ENCODE measurements at regions not wholly inside any gene's neighbourhood (a gene's known extent, or its start where the extent isn't known, plus 50 kb on each side); places are given as distances from the start of the nearest gene placed in this dataset.

GRCh38 chr1:4916610-4917009 is 262.2 kb downstream of the AJAP1 start:
- Histone ChIP-seq H4K20me1 (ENCODE audit: insufficient read depth, low read length) (no peaks in the 10 kb centered on the region), H3K27me3 (ENCODE audit: insufficient read depth, low read length) (no peaks in the 10 kb centered on the region), H3K4me3 (ENCODE audit: insufficient read depth, low read length) (no peak overlapping the region), H3K36me3 (ENCODE audit: insufficient read depth, low read length) (no peaks in the 10 kb centered on the region), H3K79me2 (ENCODE audit: insufficient read depth, low read length) (no peaks in the 10 kb centered on the region), H3K4me2 (ENCODE audit: insufficient read depth, low read length) (no peak overlapping the region), H3K27ac (ENCODE audit: low read depth, low read length) (no peak overlapping the region), H3K4me1 (ENCODE audit: insufficient read depth, low read length) (no peaks in the 10 kb centered on the region), H2AFZ (ENCODE audit: low read length) (no peak overlapping the region), H3K9me3 (ENCODE audit: low read depth, low read length) (peaks cover 2% of the 10 kb centered on the region)
- DNase-seq (ENCODE audit: insufficient read length, low spot score, missing footprints) = no peak
- no peak for TF ChIP-seq CTCF (IDR thresholded peaks at IDR 0.05; ENCODE audit: extremely low read depth, low read depth, low read length)

- H3K36me3 ChIP-seq (ENCODE audit: insufficient read depth, low read length) = no peaks in the 10 kb centered on the region
- H4K20me1 ChIP-seq (ENCODE audit: insufficient read depth, low read length) = no peaks in the 10 kb centered on the region
- no peak for DNase-seq (ENCODE audit: insufficient read length, low spot score, missing footprints)
- H3K4me2 ChIP-seq (ENCODE audit: insufficient read depth, low read length) = no peak overlapping the region
- peaks cover 2% of the 10 kb centered on the region for H3K9me3 ChIP-seq (ENCODE audit: low read depth, low read length)
- H3K4me1 ChIP-seq (ENCODE audit: insufficient read depth, low read length) = no peaks in the 10 kb centered on the region
- H3K79me2 ChIP-seq (ENCODE audit: insufficient read depth, low read length) = no peaks in the 10 kb centered on the region
- no peak overlapping the region for H3K4me3 ChIP-seq (ENCODE audit: insufficient read depth, low read length)
- TF ChIP-seq CTCF (IDR thresholded peaks at IDR 0.05; ENCODE audit: extremely low read depth, low read depth, low read length) = no peak
- H2AFZ ChIP-seq (ENCODE audit: low read length) = no peak overlapping the region
- no peak overlapping the region for H3K27ac ChIP-seq (ENCODE audit: low read depth, low read length)
- no peaks in the 10 kb centered on the region for H3K27me3 ChIP-seq (ENCODE audit: insufficient read depth, low read length)
These were observed 260.7 kb downstream of the AJAP1 start for GRCh38 chr1:4915154-4915553.

GRCh38 chr1:4908486-4908885 is 254.1 kb downstream of the AJAP1 start:
- H3K9me3 ChIP-seq (ENCODE audit: low read depth, low read length) = no peaks in the 10 kb centered on the region
- H3K27me3 ChIP-seq (ENCODE audit: insufficient read depth, low read length) = no peaks in the 10 kb centered on the region
- H3K27ac ChIP-seq (ENCODE audit: low read depth, low read length) = no peak overlapping the region
- no peak overlapping the region for H3K4me2 ChIP-seq (ENCODE audit: insufficient read depth, low read length)
- no peaks in the 10 kb centered on the region for H3K4me1 ChIP-seq (ENCODE audit: insufficient read depth, low read length)
- no peak for DNase-seq (ENCODE audit: insufficient read length, low spot score, missing footprints)
- H3K79me2 ChIP-seq (ENCODE audit: insufficient read depth, low read length) = no peaks in the 10 kb centered on the region
- H3K36me3 ChIP-seq (ENCODE audit: insufficient read depth, low read length) = no peaks in the 10 kb centered on the region
- H3K4me3 ChIP-seq (ENCODE audit: insufficient read depth, low read length) = no peak overlapping the region
- TF ChIP-seq CTCF (IDR thresholded peaks at IDR 0.05; ENCODE audit: extremely low read depth, low read depth, low read length) = no peak
- H2AFZ ChIP-seq (ENCODE audit: low read length) = no peak overlapping the region
- H4K20me1 ChIP-seq (ENCODE audit: insufficient read depth, low read length) = no peaks in the 10 kb centered on the region

GRCh38 chr1:4894566-4894965 is 240.2 kb downstream of the AJAP1 start:
- TF ChIP-seq CTCF (IDR thresholded peaks at IDR 0.05; ENCODE audit: extremely low read depth, low read depth, low read length) = no peak
- Histone ChIP-seq H3K36me3 (ENCODE audit: insufficient read depth, low read length) (no peaks in the 10 kb centered on the region), H3K9me3 (ENCODE audit: low read depth, low read length) (peaks cover 2% of the 10 kb centered on the region), H3K27ac (ENCODE audit: low read depth, low read length) (no peak overlapping the region), H3K4me1 (ENCODE audit: insufficient read depth, low read length) (no peaks in the 10 kb centered on the region), H3K4me2 (ENCODE audit: insufficient read depth, low read length) (no peak overlapping the region), H3K79me2 (ENCODE audit: insufficient read depth, low read length) (no peaks in the 10 kb centered on the region), H3K4me3 (ENCODE audit: insufficient read depth, low read length) (no peak overlapping the region), H3K27me3 (ENCODE audit: insufficient read depth, low read length) (no peaks in the 10 kb centered on the region), H4K20me1 (ENCODE audit: insufficient read depth, low read length) (no peaks in the 10 kb centered on the region), H2AFZ (ENCODE audit: low read length) (no peak overlapping the region)
- DNase-seq (ENCODE audit: insufficient read length, low spot score, missing footprints) = no peak
